ENCODE measurements at regions not wholly inside any gene's neighbourhood (a gene's known extent, or its start where the extent isn't known, plus 50 kb on each side); places are given as distances from the start of the nearest gene placed in this dataset.

GRCh38 chr14:49057838-49058510 is 528.2 kb downstream of the RPS29 start:
- no peak for TF ChIP-seq FOXA1 (IDR thresholded peaks at IDR 0.05)
- TF ChIP-seq SP1 (IDR thresholded peaks at IDR 0.05), result no peak
- TF ChIP-seq PKNOX1 (IDR thresholded peaks at IDR 0.05), result no peak
- TF ChIP-seq SUZ12 (IDR thresholded peaks at IDR 0.05), result no peak
- no peak for TF ChIP-seq CTBP1 (IDR thresholded peaks at IDR 0.05; ENCODE audit: borderline replicate concordance)
- TF ChIP-seq ZNF384 (IDR thresholded peaks at IDR 0.05), result no peak
- no peak for TF ChIP-seq NFRKB (IDR thresholded peaks at IDR 0.05)
- TF ChIP-seq TARDBP (IDR thresholded peaks at IDR 0.05), result no peak
- TF ChIP-seq ELF4 (IDR thresholded peaks at IDR 0.05), result no peak
- TF ChIP-seq LEF1 (IDR thresholded peaks at IDR 0.05; ENCODE audit: borderline replicate concordance), result no peak
- TF ChIP-seq FOXK2 (IDR thresholded peaks at IDR 0.05), result no peak
- no peak for TF ChIP-seq FOXM1 (IDR thresholded peaks at IDR 0.05; ENCODE audit: borderline replicate concordance)
- no peak for TF ChIP-seq L3MBTL2 (conservative IDR thresholded peaks at IDR 0.05)
- TF ChIP-seq HDGF (IDR thresholded peaks at IDR 0.05; ENCODE audit: borderline replicate concordance), result no peak
- no peak for TF ChIP-seq ARNT (IDR thresholded peaks at IDR 0.05)
- DNase-seq (ENCODE audit: extremely low spot score), result no peak
- ChIA-PET CTCF (no interaction called here), POLR2A (no interaction called here)

- CTCF ChIA-PET, result no interaction called here
- TF ChIP-seq SP1 (IDR thresholded peaks at IDR 0.05), result no peak
- TF ChIP-seq BHLHE40 (IDR thresholded peaks at IDR 0.05; ENCODE audit: borderline replicate concordance), result no peak
- TF ChIP-seq SUZ12 (IDR thresholded peaks at IDR 0.05), result no peak
- no peak for TF ChIP-seq NFRKB (IDR thresholded peaks at IDR 0.05)
- no peak for TF ChIP-seq ARNT (IDR thresholded peaks at IDR 0.05)
- TF ChIP-seq ZNF384 (IDR thresholded peaks at IDR 0.05), result no peak
- TF ChIP-seq CTBP1 (IDR thresholded peaks at IDR 0.05; ENCODE audit: borderline replicate concordance), result no peak
- no peak for TF ChIP-seq PKNOX1 (IDR thresholded peaks at IDR 0.05)
- no peak for TF ChIP-seq LEF1 (IDR thresholded peaks at IDR 0.05; ENCODE audit: borderline replicate concordance)
- TF ChIP-seq L3MBTL2 (conservative IDR thresholded peaks at IDR 0.05), result no peak
- TF ChIP-seq FOXM1 (IDR thresholded peaks at IDR 0.05; ENCODE audit: borderline replicate concordance), result no peak
- no peak for TF ChIP-seq HDGF (IDR thresholded peaks at IDR 0.05; ENCODE audit: borderline replicate concordance)
- no peak for TF ChIP-seq FOXA1 (IDR thresholded peaks at IDR 0.05)
- DNase-seq (ENCODE audit: extremely low spot score), result no peak
- POLR2A ChIA-PET, result no interaction called here
Measured at GRCh38 chr14:49056021-49056420, 530.2 kb downstream of the RPS29 start.

- no peak for DNase-seq (ENCODE audit: extremely low spot score)
Measured at GRCh38 chr14:49052521-49052920, 533.7 kb downstream of the RPS29 start.

GRCh38 chr14:49051328-49052060 is 534.7 kb downstream of the RPS29 start:
- CTCF ChIA-PET, result no interaction called here
- DNase-seq (ENCODE audit: extremely low spot score), result no peak
- no peak for TF ChIP-seq L3MBTL2 (conservative IDR thresholded peaks at IDR 0.05)
- TF ChIP-seq NFRKB (IDR thresholded peaks at IDR 0.05), result no peak
- no peak for TF ChIP-seq HDGF (IDR thresholded peaks at IDR 0.05; ENCODE audit: borderline replicate concordance)
- TF ChIP-seq ELF4 (IDR thresholded peaks at IDR 0.05), result no peak
- TF ChIP-seq FOXA1 (IDR thresholded peaks at IDR 0.05), result no peak
- no peak for TF ChIP-seq SP1 (IDR thresholded peaks at IDR 0.05)
- no peak for TF ChIP-seq BHLHE40 (IDR thresholded peaks at IDR 0.05; ENCODE audit: borderline replicate concordance)
- TF ChIP-seq LEF1 (IDR thresholded peaks at IDR 0.05; ENCODE audit: borderline replicate concordance), result no peak
- no peak for TF ChIP-seq ARNT (IDR thresholded peaks at IDR 0.05)
- no peak for TF ChIP-seq FOXK2 (IDR thresholded peaks at IDR 0.05)
- no peak for TF ChIP-seq TARDBP (IDR thresholded peaks at IDR 0.05)
- no peak for TF ChIP-seq SUZ12 (IDR thresholded peaks at IDR 0.05)
- TF ChIP-seq PKNOX1 (IDR thresholded peaks at IDR 0.05), result no peak
- TF ChIP-seq FOXM1 (IDR thresholded peaks at IDR 0.05; ENCODE audit: borderline replicate concordance), result no peak
- no peak for TF ChIP-seq ZNF384 (IDR thresholded peaks at IDR 0.05)
- TF ChIP-seq CTBP1 (IDR thresholded peaks at IDR 0.05; ENCODE audit: borderline replicate concordance), result no peak
- POLR2A ChIA-PET, result no interaction called here

More at GRCh38 chr14:49052521-49052920, 533.7 kb downstream of the RPS29 start:
- POLR2A ChIA-PET, result no interaction called here
- CTCF ChIA-PET, result no interaction called here
- TF ChIP-seq L3MBTL2 (conservative IDR thresholded peaks at IDR 0.05) (no peak), PKNOX1 (IDR thresholded peaks at IDR 0.05) (no peak), FOXM1 (IDR thresholded peaks at IDR 0.05; ENCODE audit: borderline replicate concordance) (no peak), FOXA1 (IDR thresholded peaks at IDR 0.05) (no peak), TARDBP (IDR thresholded peaks at IDR 0.05) (no peak), SUZ12 (IDR thresholded peaks at IDR 0.05) (no peak), HDGF (IDR thresholded peaks at IDR 0.05; ENCODE audit: borderline replicate concordance) (no peak), ZNF384 (IDR thresholded peaks at IDR 0.05) (no peak), LEF1 (IDR thresholded peaks at IDR 0.05; ENCODE audit: borderline replicate concordance) (no peak), NFRKB (IDR thresholded peaks at IDR 0.05) (no peak), ELF4 (IDR thresholded peaks at IDR 0.05) (no peak), BHLHE40 (IDR thresholded peaks at IDR 0.05; ENCODE audit: borderline replicate concordance) (no peak), CTBP1 (IDR thresholded peaks at IDR 0.05; ENCODE audit: borderline replicate concordance) (no peak), FOXK2 (IDR thresholded peaks at IDR 0.05) (no peak), ARNT (IDR thresholded peaks at IDR 0.05) (no peak)

GRCh38 chr14:49050822-49051221 is 535.4 kb downstream of the RPS29 start:
- DNase-seq (ENCODE audit: extremely low spot score), result no peak
- CTCF ChIA-PET, result no interaction called here
- POLR2A ChIA-PET, result no interaction called here
- no peak for TF ChIP-seq HDGF (IDR thresholded peaks at IDR 0.05; ENCODE audit: borderline replicate concordance)
- no peak for TF ChIP-seq ZNF384 (IDR thresholded peaks at IDR 0.05)
- no peak for TF ChIP-seq FOXK2 (IDR thresholded peaks at IDR 0.05)
- no peak for TF ChIP-seq ELF4 (IDR thresholded peaks at IDR 0.05)

Measured in HEK293T (cell line).